ENCODE measurements at regions not wholly inside any gene's neighbourhood (a gene's known extent, or its start where the extent isn't known, plus 50 kb on each side); places are given as distances from the start of the nearest gene placed in this dataset.

DNA sequence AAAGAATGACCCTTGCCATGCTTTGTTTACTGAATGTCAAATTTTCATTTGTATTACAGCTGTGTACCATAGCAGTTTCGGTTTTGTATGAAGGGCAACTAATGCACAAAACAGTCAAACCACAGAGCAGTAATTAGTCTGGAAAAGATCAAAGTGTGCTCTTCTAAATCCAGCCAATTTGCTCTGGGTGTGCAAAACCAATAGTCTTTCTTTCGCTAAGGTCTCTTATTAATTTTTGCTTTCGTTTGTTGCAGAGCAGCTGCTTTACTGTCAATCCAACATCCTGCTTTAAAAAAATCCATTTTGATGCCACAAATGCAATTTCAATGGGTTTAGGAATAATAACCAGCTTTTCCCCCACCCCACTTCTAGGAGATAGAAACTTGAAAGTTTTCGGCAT is 114.2 kb downstream of the BRMS1L start:
- TF ChIP-seq, protein P1, sequence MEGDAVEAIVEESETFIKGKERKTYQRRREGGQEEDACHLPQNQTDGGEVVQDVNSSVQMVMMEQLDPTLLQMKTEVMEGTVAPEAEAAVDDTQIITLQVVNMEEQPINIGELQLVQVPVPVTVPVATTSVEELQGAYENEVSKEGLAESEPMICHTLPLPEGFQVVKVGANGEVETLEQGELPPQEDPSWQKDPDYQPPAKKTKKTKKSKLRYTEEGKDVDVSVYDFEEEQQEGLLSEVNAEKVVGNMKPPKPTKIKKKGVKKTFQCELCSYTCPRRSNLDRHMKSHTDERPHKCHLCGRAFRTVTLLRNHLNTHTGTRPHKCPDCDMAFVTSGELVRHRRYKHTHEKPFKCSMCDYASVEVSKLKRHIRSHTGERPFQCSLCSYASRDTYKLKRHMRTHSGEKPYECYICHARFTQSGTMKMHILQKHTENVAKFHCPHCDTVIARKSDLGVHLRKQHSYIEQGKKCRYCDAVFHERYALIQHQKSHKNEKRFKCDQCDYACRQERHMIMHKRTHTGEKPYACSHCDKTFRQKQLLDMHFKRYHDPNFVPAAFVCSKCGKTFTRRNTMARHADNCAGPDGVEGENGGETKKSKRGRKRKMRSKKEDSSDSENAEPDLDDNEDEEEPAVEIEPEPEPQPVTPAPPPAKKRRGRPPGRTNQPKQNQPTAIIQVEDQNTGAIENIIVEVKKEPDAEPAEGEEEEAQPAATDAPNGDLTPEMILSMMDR (IDR thresholded peaks at IDR 0.05), result no peak
- TF ChIP-seq POLR2AphosphoS5 (IDR thresholded peaks at IDR 0.05), result no peak

Data from prostate gland (tissue), 2 donors.